H1 (cell line): ENCODE measurements at regions not wholly inside any gene's neighbourhood (a gene's known extent, or its start where the extent isn't known, plus 50 kb on each side); places are given as distances from the start of the nearest gene placed in this dataset.

ENCODE experiments used
- CTCF ChIA-PET: fragments of 300-600 bp; sonication (Branson Sonifier 250); formaldehyde crosslinking; loops from one replicate; lab custom pipeline; 2021; ENCODE audit not compliant: partially characterized antibody; lab: Charles Lee
- POLR2A ChIA-PET: fragments of 300-600 bp; sonication (Branson Sonifier 250); formaldehyde crosslinking; loops from one replicate; lab custom pipeline; 2021; ENCODE audit warnings: inconsistent platforms; ENCODE audit not compliant: partially characterized antibody; lab: Charles Lee
- DNase-seq, 2 experiments: peaks; one replicate each; pipeline versions ENCODE4 v3.0.0 to v3.0.0-alpha.2; 2010 to 2022; ENCODE audit warnings: low spot score in 2 of 2, low read depth in 1 of 2, mixed read lengths in 1 of 2
- FAIRE-seq: peaks from 2 replicates; lab custom pipeline; 2011; peaks lifted over from hg19 to GRCh38; lab: Jason Lieb, UNC
- H2AFZ ChIP-seq: 2 replicates; pipeline ENCODE4 v1.8.1; 2012; ENCODE audit warnings: low read length, inconsistent platforms
- H2AK5ac ChIP-seq: 2 replicates; pipeline ENCODE4 v1.6.1; 2013; ENCODE audit warnings: low read depth, low read length
- H2BK120ac ChIP-seq: replicated peaks from 2 replicates; pipeline ENCODE3; 2013; ENCODE audit warnings: low read depth, low read length, inconsistent platforms
- H2BK12ac ChIP-seq: 2 replicates; pipeline ENCODE4 v1.6.1; 2013; ENCODE audit warnings: low read depth, low read length
- H2BK15ac ChIP-seq: 2 replicates; pipeline ENCODE4 v1.6.1; 2013; ENCODE audit warnings: low read length
- H2BK20ac ChIP-seq: 2 replicates; pipeline ENCODE4 v1.6.1; 2013; ENCODE audit warnings: low read length
- H2BK5ac ChIP-seq: 2 replicates; pipeline ENCODE4 v1.6.1; 2013; ENCODE audit warnings: low read depth, low read length
- H3K14ac ChIP-seq: 2 replicates; pipeline ENCODE4 v1.6.1; 2013; ENCODE audit warnings: inconsistent platforms; ENCODE audit not compliant: insufficient read length
- H3K18ac ChIP-seq: 2 replicates; pipeline ENCODE4 v1.6.1; 2013; ENCODE audit warnings: low read length; ENCODE audit errors: extremely low read depth
- H3K23ac ChIP-seq: 2 replicates; pipeline ENCODE4 v1.6.1; 2013; ENCODE audit warnings: inconsistent platforms; ENCODE audit not compliant: insufficient read length
- H3K23me2 ChIP-seq: 2 replicates; pipeline ENCODE4 v1.6.1; 2013; ENCODE audit warnings: low read depth, low read length
- H3K27ac ChIP-seq: 2 replicates; pipeline ENCODE4 v1.6.1; 2011; ENCODE audit warnings: low read depth, low read length, inconsistent platforms
- H3K27me3 ChIP-seq, 4 experiments: replicated peaks in 1 of 4; 1 replicate in 1 of 4; 2 replicates in 3 of 4; pipeline versions ENCODE4 v1.6.1 to v1.8.1; 2011 to 2013; ENCODE audit warnings: low read length in 3 of 4, mild to moderate bottlenecking in 3 of 4, inconsistent platforms in 2 of 4, mixed read lengths in 2 of 4, moderate library complexity in 1 of 4; ENCODE audit not compliant: control insufficient read depth in 3 of 4, insufficient read depth in 3 of 4; ENCODE audit errors: extremely low read depth in 1 of 4
- H3K36me3 ChIP-seq, 4 experiments: 2 replicates each; pipeline versions ENCODE4 v1.6.1 to v1.8.1; 2011 to 2013; ENCODE audit warnings: mild to moderate bottlenecking in 4 of 4, low read length in 3 of 4, moderate library complexity in 2 of 4, control low read depth in 1 of 4, inconsistent platforms in 1 of 4; ENCODE audit not compliant: insufficient read depth in 4 of 4, control insufficient read depth in 2 of 4
- H3K4ac ChIP-seq: replicated peaks from 2 replicates; pipeline ENCODE3; 2013; ENCODE audit warnings: low read length, low read depth, mixed read lengths, inconsistent platforms; ENCODE audit not compliant: insufficient read length
- H3K4me1 ChIP-seq, 4 experiments: replicated peaks in 1 of 4; 1 replicate in 1 of 4; 2 replicates in 3 of 4; pipeline versions ENCODE4 v1.6.1 to v1.8.1; 2011 to 2013; ENCODE audit warnings: low read length in 3 of 4, inconsistent platforms in 2 of 4, mixed read lengths in 1 of 4; ENCODE audit not compliant: insufficient read depth in 4 of 4, control insufficient read depth in 3 of 4
- H3K4me2 ChIP-seq, 2 experiments: 2 replicates each; pipeline versions ENCODE4 v1.6.1 to v1.8.1; 2011 to 2013; ENCODE audit warnings: low read depth in 2 of 2, low read length in 2 of 2, control low read depth in 1 of 2, inconsistent platforms in 1 of 2, mild to moderate bottlenecking in 1 of 2; ENCODE audit not compliant: insufficient read depth in 1 of 2
- H3K4me3 ChIP-seq, 4 experiments: fragments of 200-600, 300-600 bp in 1 of 4; sonication (generic), shearing (Covaris generic), sonication (Bioruptor Twin) in 1 of 4; 2 replicates each; pipeline versions ENCODE4 v1.5.1 to v1.8.1; 2011 to 2016; ENCODE audit warnings: low read length in 4 of 4, low read depth in 3 of 4, control low read depth in 2 of 4, inconsistent platforms in 2 of 4, mild to moderate bottlenecking in 2 of 4, mixed read lengths in 1 of 4, moderate library complexity in 1 of 4; ENCODE audit not compliant: insufficient read depth in 2 of 4; ENCODE audit errors: extremely low read depth in 1 of 4
- H3K56ac ChIP-seq: replicated peaks from 2 replicates; pipeline ENCODE3; 2013; ENCODE audit warnings: low read depth, mild to moderate bottlenecking, mixed read lengths, low read length, inconsistent platforms; ENCODE audit not compliant: insufficient read length
- H3K79me1 ChIP-seq: 2 replicates; pipeline ENCODE4 v1.6.1; 2013; ENCODE audit warnings: low read depth, low read length, control low read depth
- H3K79me2 ChIP-seq, 2 experiments: 2 replicates each; pipeline versions ENCODE4 v1.6.1 to v1.8.1; 2012 to 2013; ENCODE audit warnings: low read length in 2 of 2, mild to moderate bottlenecking in 2 of 2, inconsistent platforms in 1 of 2; ENCODE audit not compliant: insufficient read depth in 2 of 2, control insufficient read depth in 1 of 2
- H3K9ac ChIP-seq, 4 experiments: replicated peaks in 1 of 4; 1 replicate in 1 of 4; 2 replicates in 3 of 4; pipeline versions ENCODE4 v1.6.1 to v1.8.1; 2011 to 2013; ENCODE audit warnings: low read depth in 3 of 4, low read length in 3 of 4, control low read depth in 2 of 4, mild to moderate bottlenecking in 2 of 4, moderate library complexity in 2 of 4, inconsistent platforms in 1 of 4; ENCODE audit errors: extremely low read depth in 1 of 4
- H3K9me3 ChIP-seq, 2 experiments: 2 replicates each; pipeline versions ENCODE4 v1.6.1 to v1.8.1; 2012 to 2013; ENCODE audit warnings: mild to moderate bottlenecking in 2 of 2, moderate library complexity in 2 of 2, control low read depth in 1 of 2, inconsistent platforms in 1 of 2, low read depth in 1 of 2, low read length in 1 of 2, mixed read lengths in 1 of 2; ENCODE audit not compliant: insufficient read depth in 2 of 2
- H4K20me1 ChIP-seq, 2 experiments: replicated peaks in 1 of 2; 2 replicates each; pipeline versions ENCODE3 to v1.8.1; 2011 to 2013; ENCODE audit warnings: inconsistent platforms in 2 of 2, low read length in 2 of 2, mild to moderate bottlenecking in 1 of 2; ENCODE audit not compliant: insufficient read depth in 2 of 2, control insufficient read depth in 1 of 2
- H4K5ac ChIP-seq: 2 replicates; pipeline ENCODE4 v1.6.1; 2013; ENCODE audit warnings: low read length, low read depth, mixed read lengths, inconsistent platforms; ENCODE audit not compliant: insufficient read length
- H4K8ac ChIP-seq: 2 replicates; pipeline ENCODE4 v1.8.0; 2013; ENCODE audit warnings: mild to moderate bottlenecking, moderate library complexity, low read length, inconsistent platforms; ENCODE audit not compliant: insufficient read depth; ENCODE audit errors: extremely low read depth
- H4K91ac ChIP-seq: replicated peaks from 2 replicates; pipeline ENCODE3; 2013; ENCODE audit warnings: low read length, mixed read lengths, inconsistent platforms; ENCODE audit not compliant: insufficient read length
- BACH1 ChIP-seq: IDR thresholded peaks from 2 replicates; pipeline ENCODE4 v1.6.1; 2012; ENCODE audit warnings: low read length, improper control_type of control experiment
- BCL11A ChIP-seq, 2 experiments: IDR thresholded peaks; one replicate each; pipeline ENCODE4 v1.6.1; 2011; ENCODE audit warnings: low read depth in 2 of 2, low read length in 2 of 2, mild to moderate bottlenecking in 2 of 2
- BRCA1 ChIP-seq: IDR thresholded peaks from 2 replicates; pipeline ENCODE4 v1.6.1; 2012; ENCODE audit warnings: low read depth, low read length, improper control_type of control experiment
- CBX5 ChIP-seq: fragments of 300-800, 300-1000 bp; sonication (generic); IDR thresholded peaks from 2 replicates; pipeline ENCODE4 v1.7.1; 2016; ENCODE audit warnings: antibody characterized with exemption, low read length, low read depth
- E2F6 ChIP-seq: IDR thresholded peaks from 2 replicates; pipeline ENCODE4 v1.6.1; 2012; ENCODE audit warnings: inconsistent platforms
- JUN ChIP-seq: IDR thresholded peaks from 2 replicates; pipeline ENCODE4 v1.6.1; 2011; ENCODE audit warnings: low read depth, mild to moderate bottlenecking, improper control_type of control experiment, low read length
- KDM1A ChIP-seq: fragments of 200-600, 300-600 bp; sonication (generic); IDR thresholded peaks from 2 replicates; pipeline ENCODE4 v1.7.1; 2016; ENCODE audit warnings: mild to moderate bottlenecking, low read length, borderline replicate concordance
- NANOG ChIP-seq: IDR thresholded peaks from 2 replicates; pipeline ENCODE4 v1.6.1; 2011; ENCODE audit warnings: low read length, low read depth, mild to moderate bottlenecking, inconsistent platforms; ENCODE audit not compliant: insufficient read depth, poor library complexity, severe bottlenecking
- POU5F1 ChIP-seq: IDR thresholded peaks from 2 replicates; pipeline ENCODE4 v1.6.1; 2011; ENCODE audit warnings: low read depth, mild to moderate bottlenecking, low read length, moderate library complexity
- SIX5 ChIP-seq: IDR thresholded peaks from 2 replicates; pipeline ENCODE4 v1.6.1; 2011; ENCODE audit warnings: mild to moderate bottlenecking, low read depth, low read length
- TAF7 ChIP-seq: optimal IDR thresholded peaks from 2 replicates; pipeline ENCODE3; 2011; ENCODE audit warnings: low read depth, mild to moderate bottlenecking, inconsistent platforms, low read length, moderate library complexity, borderline replicate concordance
- WGBS, 2 experiments: shearing (Covaris generic) in 1 of 2; methylation state at CpG; one replicate each; pipeline versions ENCODE4 v1.1.6 to v1.1.7; 2013 to 2015; ENCODE audit warnings: low lambda C conversion rate in 2 of 2, mixed read lengths in 2 of 2, inconsistent platforms in 1 of 2, low coverage in 1 of 2, missing lambda C conversion rate in 1 of 2; ENCODE audit not compliant: insufficient replicate concordance in 2 of 2, insufficient coverage in 1 of 2, insufficient read length in 1 of 2; ENCODE audit errors: extremely low coverage in 1 of 2, missing lambda C conversion rate in 1 of 2; 5-methylcytosine and 5-hydroxymethylcytosine counted together
- TF ChIP-seq, protein P1 (sequence below): IDR thresholded peaks from 2 replicates; pipeline ENCODE4 v1.6.1; 2011; ENCODE audit warnings: low read depth, mild to moderate bottlenecking, low read length; ENCODE audit not compliant: insufficient read depth
- TF ChIP-seq, protein P2 (sequence below): IDR thresholded peaks from 2 replicates; pipeline ENCODE4 v1.6.1; 2011; ENCODE audit warnings: low read length, improper control_type of control experiment

DNA sequence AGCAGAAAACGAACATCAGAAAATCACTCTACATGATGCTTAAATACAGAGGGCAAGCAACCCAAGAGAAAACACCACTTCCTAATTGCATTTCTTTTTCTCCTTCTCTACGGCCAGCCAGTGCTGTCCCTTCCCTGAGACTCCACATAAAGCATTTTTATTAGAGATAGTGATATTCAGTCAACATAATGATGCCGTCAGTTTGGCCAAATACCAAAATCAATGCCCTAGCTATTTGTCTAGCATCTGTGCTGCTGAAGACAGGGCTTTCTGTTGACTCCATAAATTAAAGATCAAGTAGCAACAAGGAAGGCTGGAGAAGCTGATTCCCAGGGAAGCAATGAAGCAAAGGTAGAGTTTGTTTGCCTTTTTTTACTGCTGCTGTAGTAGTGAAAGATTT, 1024.9 kb downstream of the REEP3 start:
- Histone ChIP-seq H3K36me3 (no peaks in the 10 kb centered on the region), H3K9me3 (no peaks in the 10 kb centered on the region), H3K4me2 (no peak overlapping the region), H3K18ac (no peak overlapping the region), H3K4me1 (no peaks in the 10 kb centered on the region), H2BK20ac (no peak overlapping the region), H2BK15ac (no peak overlapping the region), H3K27ac (no peak overlapping the region), H3K4me3 (no peak overlapping the region), H2AK5ac (no peak overlapping the region), H3K14ac (no peak overlapping the region), H4K20me1 (no peaks in the 10 kb centered on the region), H3K79me2 (no peaks in the 10 kb centered on the region), H3K27me3 (no peaks in the 10 kb centered on the region), H3K23me2 (no peaks in the 10 kb centered on the region), H3K4ac (no peak overlapping the region), H3K56ac (no peak overlapping the region), H2BK120ac (no peak overlapping the region), H2AFZ (no peak overlapping the region; the same call in 1 of the 2 replicates), H4K8ac (no peak overlapping the region), H2BK5ac (no peak overlapping the region), H3K9ac (no peak overlapping the region), H2BK12ac (no peak overlapping the region), H3K79me1 (no peaks in the 10 kb centered on the region), H4K5ac (no peak overlapping the region), H3K23ac (no peak overlapping the region), H4K91ac (no peak overlapping the region)
- ChIA-PET POLR2A (no interaction called here), CTCF (interaction anchor here (0.6 to 1.1 kb wide), 3 partner anchors 174 to 680 kb away, joined by 3 to 4 read pairs (median 4); no protein-coding TSS in a partner anchor)
- FAIRE-seq (no peak), DNase-seq (no peak)
- WGBS, 2 experiments: 87% methylated on average over 3 of the region's 3 CpGs; no CpG with 5 or more reads in 1 of the 2 experiments
- TF ChIP-seq, protein P1, sequence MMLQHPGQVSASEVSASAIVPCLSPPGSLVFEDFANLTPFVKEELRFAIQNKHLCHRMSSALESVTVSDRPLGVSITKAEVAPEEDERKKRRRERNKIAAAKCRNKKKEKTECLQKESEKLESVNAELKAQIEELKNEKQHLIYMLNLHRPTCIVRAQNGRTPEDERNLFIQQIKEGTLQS: no peak
- TF ChIP-seq BACH1 (no peak), CBX5 (no peak), KDM1A (no peak), E2F6 (no peak), POU5F1 (no peak), BRCA1 (no peak), JUN (no peak), BCL11A (IDR thresholded peaks at IDR 0.05; ENCODE audit: low read depth in 2 of 2, low read length in 2 of 2) (no peak), TAF7 (no peak), NANOG (no peak), SIX5 (no peak)
- TF ChIP-seq, protein P2, sequence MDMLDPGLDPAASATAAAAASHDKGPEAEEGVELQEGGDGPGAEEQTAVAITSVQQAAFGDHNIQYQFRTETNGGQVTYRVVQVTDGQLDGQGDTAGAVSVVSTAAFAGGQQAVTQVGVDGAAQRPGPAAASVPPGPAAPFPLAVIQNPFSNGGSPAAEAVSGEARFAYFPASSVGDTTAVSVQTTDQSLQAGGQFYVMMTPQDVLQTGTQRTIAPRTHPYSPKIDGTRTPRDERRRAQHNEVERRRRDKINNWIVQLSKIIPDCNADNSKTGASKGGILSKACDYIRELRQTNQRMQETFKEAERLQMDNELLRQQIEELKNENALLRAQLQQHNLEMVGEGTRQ: no peak
